ENCODE measurements at regions not wholly inside any gene's neighbourhood (a gene's known extent, or its start where the extent isn't known, plus 50 kb on each side); places are given as distances from the start of the nearest gene placed in this dataset.
"Not testable (repeated sequence)": the region's sequence is repeated elsewhere in the genome, so short reads cannot be mapped to it uniquely, and the experiment has no call there.

GRCh38 chr2:111291566-111291965 is 170.9 kb downstream of the BCL2L11 start:
- DNase-seq, result not testable (repeated sequence)

GRCh38 chr2:111292232-111292968 is 171.7 kb downstream of the BCL2L11 start:
- not testable (repeated sequence) for DNase-seq

DNA sequence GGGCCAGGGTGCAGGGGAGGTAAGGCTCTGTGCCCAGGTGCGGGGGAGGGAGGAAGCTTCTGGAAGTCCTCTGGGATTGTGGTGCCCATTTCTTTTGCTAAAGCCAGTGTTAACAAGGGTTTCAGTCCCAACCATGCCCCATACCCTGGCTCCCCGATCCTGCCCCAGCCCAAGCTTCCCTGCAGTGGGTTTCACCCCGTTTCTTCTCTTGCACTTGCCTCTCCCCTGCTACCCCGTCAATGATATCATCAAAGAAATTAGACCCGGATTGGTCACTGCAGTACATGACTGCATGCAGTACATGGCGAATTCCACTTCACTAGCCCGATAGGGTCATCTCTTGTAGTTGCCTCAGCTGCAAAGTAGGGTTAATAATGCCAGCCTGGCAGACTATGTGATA is 174.0 kb downstream of the BCL2L11 start:
- not testable (repeated sequence) for DNase-seq

DNA sequence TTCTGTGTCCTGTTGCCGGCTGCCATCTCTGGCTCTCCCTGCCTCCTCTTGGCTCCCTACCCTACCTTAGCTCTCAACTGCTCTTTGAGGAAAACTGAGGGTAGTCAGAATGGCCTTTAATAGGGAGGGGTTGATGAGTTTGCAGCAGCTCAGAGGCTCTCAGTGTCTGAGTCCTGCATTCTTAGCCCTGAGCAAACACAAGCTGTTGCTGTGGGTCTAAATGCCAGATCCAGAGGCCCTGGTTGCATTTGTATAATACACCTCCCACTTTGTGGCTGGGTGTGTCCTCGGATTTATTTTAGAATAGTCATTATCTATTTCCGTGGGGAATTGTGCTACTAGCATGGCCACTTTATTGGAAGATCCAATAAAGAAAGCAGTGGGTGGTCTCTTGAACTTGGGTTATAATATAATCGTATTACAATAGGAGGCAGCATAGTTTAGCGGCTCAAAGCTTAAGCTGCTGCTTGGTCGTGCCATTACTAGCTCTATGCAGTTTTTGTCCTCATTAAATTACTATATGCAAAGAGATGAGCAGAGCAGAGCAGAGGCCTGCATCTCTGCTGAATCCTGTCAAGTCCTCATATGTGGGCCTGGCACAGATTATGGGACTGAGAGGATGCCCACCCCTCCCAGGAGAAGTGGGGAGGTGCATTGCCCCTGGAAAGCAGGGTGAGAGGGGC is 175.5 kb downstream of the BCL2L11 start:
- not testable (repeated sequence) for DNase-seq

- DNase-seq, result not testable (repeated sequence)
Measured at GRCh38 chr2:111297128-111297527, 176.4 kb downstream of the BCL2L11 start.

DNA sequence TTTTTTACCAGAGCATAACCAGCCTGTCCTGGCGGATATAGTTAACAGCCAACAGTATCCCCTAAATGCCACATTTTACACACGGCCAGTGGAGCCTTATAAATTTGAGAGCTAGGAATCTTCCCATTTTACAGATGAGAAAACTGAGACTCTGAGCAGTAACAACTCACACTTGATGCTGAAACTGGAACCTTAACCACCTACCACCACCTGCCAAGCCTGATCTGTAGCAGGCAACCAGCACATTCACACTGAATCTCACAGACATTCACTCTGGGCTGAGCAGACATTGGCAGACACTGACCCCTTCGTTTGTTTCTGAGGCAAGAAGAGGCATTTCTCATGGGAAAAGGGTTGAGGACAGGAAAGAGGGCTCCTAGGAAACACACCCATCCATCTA is 178.2 kb downstream of the BCL2L11 start:
- not testable (repeated sequence) for DNase-seq

DNA sequence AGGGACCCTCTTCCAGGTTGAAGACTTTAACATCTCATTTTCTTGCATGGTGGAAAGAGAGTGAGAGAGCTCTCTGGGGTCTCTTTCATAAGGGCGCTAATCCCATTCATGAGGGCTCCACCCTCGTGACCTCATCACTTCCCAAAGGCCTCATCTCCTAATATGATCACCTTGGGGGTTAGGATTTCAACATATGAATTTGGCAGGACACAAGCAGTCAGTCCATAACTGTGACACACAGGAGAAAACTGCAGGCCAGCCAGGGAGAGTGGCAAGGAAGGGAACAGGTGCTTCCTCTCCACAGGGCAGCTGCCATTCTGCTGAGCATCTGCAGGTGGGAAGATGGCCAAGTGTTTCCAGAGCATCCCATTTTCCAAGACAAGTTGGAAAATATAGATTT is 178.9 kb downstream of the BCL2L11 start:
- not testable (repeated sequence) for DNase-seq

DNA sequence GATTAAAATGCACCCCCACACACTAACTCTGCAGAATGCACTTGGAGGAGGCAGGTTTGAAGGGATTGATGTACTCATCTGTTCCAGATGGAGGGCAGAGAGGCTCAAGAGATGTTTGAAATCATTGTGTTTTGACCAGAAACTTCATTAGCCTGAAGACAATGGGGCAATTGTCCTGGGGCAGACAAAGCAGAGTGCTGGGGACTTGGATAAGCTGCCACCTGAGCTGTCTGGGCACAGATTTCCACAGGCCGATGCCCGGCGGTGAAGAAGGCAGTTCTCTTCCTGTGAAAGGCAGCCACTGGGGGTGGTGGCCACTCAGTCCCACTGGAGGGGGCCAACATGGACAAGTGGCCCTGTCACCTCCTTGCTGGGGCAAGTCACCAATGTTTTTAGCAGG is 181.0 kb downstream of the BCL2L11 start:
- DNase-seq, result not testable (repeated sequence)

DNA sequence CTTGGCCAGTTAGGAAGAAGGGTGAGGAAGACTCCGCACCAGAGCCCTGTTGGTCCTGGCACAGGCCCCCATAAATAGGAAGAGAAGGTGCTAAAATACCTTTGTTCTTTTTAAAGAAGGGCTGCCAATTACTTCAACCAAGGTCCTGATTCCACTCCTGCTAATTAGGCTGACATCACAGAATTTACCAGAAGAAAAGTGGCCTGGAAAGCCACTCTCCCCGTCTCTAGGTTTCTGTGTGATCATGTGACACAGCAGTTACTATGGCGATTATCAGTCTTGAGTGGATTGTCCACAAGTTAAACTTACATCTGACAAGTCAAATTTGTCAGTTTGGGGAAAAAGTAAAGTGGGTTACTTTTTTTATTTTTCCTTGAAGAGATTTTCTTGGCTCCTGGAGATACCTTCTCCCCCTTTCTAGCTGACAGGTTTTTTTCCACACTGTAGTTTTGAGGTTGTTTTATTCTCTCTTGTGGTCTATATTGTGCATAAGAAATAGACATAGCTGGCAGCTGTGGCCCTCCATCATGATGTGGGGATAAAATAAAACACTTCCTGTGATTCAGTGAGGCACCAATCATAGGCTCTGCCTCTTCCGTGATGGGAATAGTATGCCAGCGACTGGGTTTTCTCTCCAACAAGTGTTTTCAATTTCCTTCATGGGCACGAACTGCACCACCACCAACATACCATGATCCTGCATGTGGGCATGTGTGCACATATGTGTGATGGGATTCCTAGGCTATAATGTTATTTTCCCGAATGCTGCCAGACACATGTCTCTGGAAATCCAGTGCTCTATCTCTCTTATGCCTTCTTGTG is 181.9 kb downstream of the BCL2L11 start:
- not testable (repeated sequence) for DNase-seq

DNA sequence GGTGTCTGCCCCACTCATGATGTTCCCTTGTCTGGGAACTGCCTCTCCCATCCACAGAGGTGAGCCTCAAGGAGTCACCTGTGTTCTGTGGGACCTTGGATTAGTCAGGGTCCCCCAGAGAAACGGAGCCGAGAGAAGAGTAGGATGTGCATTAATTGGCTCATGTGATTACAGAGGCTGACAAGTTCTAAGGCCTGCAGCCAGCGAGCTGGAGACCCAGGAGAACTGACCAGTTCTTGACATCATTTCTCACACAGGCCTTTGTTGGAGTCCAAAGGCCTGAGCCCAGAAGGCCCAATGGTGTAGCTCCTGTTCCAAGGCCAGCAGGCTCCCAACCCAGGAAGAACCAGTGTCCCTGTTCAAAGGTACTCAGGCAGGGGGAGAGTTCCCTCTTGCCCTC is 186.6 kb downstream of the BCL2L11 start:
- not testable (repeated sequence) for DNase-seq

GRCh38 chr2:111309231-111310075 is 188.7 kb downstream of the BCL2L11 start:
- not testable (repeated sequence) for DNase-seq

DNA sequence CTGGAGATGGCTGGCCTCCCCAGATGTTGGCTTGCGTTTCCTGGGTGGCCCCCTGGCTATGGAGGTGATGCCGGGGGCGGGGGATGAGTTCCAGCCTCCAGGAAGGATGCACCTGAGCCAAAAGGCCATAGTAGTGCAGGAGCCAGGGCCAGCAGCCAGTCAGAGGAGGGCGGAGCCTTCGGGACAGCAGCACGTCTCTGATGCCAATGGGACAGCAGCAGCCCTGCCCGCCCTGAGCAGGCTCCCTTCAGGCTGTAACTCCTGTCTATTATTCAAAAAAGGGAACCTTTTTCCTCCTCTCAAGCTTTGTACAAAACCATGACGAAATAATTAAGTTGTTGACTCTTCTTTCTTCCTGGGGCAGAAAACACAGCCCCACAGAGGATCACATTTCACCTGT is 189.7 kb downstream of the BCL2L11 start:
- not testable (repeated sequence) for DNase-seq

- not testable (repeated sequence) for DNase-seq
Measured at GRCh38 chr2:111311568-111311967, 190.9 kb downstream of the BCL2L11 start.

DNA sequence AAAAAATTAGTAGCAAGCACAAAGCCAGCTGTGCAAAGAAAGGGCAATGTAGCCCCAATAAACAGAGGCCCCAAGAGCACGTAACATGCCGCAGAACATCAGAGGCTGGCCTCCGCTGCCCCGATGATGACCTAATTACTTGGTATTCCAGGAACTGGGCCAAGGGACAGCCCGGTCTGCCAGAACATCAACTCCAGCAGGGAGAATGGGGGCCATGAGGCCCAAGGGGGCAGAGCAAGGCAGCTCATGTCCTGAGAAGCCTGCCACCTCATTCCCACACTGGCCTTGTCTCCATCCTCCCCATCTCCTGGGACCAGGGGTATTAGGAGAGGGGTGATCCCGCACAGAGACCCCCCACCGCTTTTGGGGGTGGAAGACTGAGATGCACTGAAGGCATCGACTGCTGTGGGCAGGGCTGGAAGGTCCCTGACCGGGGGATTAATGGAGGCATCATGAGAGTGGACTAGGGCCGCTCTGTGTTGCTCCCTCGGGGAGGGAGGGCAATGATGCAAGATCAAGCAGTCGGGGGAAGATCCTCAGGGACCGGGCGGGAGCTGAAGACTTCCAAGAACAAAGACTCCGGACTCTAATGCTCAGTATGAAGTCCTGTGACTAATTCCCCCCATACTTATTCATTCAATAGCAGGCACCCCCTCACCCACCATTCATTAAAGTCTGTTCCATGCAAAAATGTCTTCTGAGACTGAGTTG is 192.3 kb downstream of the BCL2L11 start:
- DNase-seq, result not testable (repeated sequence)

DNA sequence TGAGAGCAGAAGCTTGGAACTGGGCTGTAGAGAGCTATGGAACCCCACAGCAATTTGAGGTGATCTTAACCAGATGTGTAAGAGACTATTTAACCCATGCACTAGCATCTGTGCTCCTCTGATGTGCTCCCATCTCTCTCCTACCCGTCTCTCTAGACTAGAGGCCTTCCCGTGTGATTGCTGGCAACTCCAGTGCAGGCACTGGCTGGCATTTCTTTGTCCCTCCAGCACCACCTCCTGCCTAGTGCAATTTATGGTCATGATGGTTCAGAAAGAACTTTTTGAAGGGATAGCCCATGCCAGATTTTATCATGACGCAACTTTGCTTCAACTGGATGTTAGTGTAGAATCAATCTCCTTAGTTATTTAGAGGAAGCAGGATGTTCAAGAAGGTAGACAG is 193.0 kb downstream of the BCL2L11 start:
- DNase-seq, result not testable (repeated sequence)

- DNase-seq, result not testable (repeated sequence)
Measured at GRCh38 chr2:111315188-111315917, 194.6 kb downstream of the BCL2L11 start.

DNA sequence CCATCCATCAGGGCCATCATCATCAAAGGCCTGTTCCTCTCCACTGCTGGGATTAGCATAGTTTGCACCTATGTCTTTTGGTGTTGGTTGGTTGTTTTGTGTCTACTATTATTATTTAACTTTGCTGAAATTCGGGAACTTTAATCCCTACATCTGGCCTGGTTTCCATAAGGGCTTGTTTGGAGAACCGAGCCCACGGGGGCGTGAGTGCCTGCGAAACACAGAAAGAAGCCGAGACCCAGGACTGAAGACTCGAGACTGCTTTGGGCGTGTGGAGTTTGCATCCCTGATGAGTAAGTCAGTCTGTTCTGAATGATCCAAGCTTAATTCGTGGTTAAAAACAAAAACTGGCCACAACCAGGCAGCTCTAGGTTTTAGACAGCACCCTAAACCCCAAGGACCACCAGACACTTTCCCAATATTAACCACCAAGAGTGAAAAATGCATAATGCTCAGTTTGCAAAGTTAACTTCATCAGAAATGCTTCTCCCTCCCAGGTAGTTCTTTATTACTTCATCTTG is 195.6 kb downstream of the BCL2L11 start:
- DNase-seq, result not testable (repeated sequence)

- DNase-seq, result not testable (repeated sequence)
Measured at GRCh38 chr2:111316881-111317549, 196.3 kb downstream of the BCL2L11 start.

DNA sequence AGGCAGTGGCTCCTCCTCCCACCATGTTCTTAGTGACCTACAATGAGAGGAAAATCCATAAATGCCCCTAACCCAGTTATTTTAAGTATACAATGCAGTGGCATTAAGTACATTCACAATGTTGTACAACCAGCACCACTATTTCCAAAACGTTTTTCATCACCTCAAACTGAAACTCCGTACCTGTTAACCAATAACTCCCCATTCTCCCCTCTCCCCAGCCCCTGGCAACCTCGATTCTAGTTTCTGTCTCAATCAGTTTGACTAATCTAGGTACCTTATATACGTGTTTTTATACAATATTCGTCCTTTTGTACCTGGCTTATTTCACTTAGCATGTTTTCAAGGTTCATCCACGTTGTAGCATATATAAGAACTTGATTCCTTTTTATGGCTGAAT is 198.8 kb downstream of the BCL2L11 start:
- DNase-seq, result peak; percentile 16

- not testable (repeated sequence) for DNase-seq
Measured at GRCh38 chr2:111320264-111320663, 199.6 kb downstream of the BCL2L11 start.
